ENCODE measurements at regions not wholly inside any gene's neighbourhood (a gene's known extent, or its start where the extent isn't known, plus 50 kb on each side); places are given as distances from the start of the nearest gene placed in this dataset.
"Not testable (repeated sequence)": the region's sequence is repeated elsewhere in the genome, so short reads cannot be mapped to it uniquely, and the experiment has no call there.

DNA sequence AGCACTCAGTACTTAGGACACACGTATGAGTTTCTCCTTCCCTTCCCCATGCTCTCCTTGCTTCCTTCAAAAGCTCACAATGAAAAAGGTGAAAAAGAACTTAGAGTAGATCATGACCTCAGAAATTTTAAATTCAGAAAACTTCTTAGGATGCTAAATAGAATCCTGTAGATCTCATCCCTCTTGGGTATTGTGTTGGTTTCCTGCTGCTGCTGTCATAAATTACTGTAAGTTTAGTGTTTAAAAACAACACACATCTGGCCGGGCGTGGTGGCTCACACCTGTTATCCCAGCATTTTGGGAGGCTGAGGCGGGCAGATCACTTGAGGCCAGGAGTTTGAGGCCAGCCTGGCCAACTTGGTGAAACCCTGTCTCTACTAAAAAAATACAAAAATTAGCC lies 106.9 kb downstream of the SOCS6 start:
- DNase-seq, result not testable (repeated sequence)

DNA sequence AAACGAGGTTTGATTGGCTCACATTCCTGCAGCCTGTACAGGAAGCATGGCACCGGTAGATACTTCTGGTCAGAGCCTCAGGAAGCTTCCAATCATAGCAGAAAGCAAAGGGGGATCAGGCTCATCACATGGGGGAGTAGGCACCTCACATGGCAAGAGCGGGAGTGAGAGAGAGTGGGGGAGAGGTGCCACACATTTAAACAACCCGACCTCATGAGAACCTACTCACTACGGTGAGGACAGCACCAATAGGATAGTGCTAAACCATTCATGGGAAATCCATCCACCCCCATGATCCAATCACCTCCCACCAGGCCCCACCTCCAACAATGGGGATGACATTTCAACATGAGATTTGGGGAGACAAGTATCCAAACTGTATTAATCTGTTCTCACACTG lies 105.8 kb downstream of the SOCS6 start:
- DNase-seq, result no peak

DNA sequence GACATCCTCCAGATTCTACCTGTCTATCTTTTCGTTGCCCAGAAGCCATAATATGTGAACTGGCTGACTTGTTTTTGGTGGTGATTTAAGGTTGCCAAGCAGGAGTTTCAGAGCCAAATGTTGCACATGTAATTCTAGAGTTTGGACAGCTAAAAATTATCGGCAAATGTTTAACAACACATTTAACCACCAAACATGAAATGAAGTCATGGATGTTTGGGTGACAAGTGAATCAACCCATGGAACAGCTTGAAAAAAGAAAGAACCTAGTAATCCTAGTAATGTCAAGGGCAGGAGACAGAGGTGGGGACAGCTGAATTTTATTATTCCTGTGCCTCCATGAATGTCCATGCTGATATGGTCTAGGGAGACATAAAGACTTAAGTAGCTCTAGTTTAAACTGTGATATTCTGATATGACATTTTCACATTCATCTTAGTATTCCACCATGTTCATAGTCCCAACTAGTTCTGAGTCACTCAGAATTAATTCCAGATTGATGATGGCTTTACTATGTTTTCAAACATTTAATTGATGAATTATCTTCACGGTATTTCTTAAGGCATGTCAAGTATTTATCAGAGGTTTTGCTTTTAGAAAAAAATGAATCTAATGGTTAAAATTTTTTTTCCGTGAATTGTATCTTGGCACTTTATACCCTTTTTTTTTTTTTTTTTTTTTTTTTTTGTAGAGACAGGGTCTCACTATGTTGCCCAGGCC lies 101.7 kb downstream of the SOCS6 start:
- DNase-seq, result no peak

DNA sequence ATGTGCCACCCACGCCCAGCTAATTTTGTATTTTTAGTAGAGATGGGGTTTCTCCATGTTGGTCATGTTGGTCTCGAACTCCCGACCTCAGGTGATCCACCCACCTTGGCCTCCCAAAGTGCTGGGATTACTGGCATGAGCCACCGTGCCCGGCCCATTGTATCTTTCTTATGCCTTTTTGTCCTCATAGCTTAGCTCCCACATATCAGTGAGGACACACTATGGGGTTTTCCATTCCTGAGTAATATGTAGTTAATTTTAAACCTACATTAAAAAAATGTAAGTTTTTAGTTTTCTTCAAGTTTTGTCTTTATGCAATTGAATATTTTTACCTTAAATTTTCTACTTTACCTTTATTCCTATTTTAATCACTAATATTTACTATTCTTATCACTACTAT lies 100.2 kb downstream of the SOCS6 start:
- not testable (repeated sequence) for DNase-seq

DNA sequence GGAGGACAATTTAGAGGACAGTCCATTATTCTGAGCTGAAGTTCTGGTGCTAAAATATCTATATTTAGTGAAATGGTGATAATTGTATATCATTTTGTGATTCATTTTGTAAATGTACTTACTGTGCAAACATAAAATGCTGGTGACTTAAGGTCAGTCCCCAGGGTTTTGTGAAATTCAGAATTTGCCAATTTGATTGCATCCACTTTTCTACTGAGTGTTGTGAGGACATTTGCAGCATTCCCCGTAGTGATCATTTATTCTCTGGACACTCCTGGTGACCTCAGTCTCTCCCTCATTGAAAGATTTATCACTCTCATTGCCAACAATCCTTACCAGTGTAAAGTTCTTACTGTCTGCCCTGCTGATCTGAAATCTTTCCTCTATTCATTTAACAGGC lies 98.2 kb downstream of the SOCS6 start:
- no peak for DNase-seq

DNA sequence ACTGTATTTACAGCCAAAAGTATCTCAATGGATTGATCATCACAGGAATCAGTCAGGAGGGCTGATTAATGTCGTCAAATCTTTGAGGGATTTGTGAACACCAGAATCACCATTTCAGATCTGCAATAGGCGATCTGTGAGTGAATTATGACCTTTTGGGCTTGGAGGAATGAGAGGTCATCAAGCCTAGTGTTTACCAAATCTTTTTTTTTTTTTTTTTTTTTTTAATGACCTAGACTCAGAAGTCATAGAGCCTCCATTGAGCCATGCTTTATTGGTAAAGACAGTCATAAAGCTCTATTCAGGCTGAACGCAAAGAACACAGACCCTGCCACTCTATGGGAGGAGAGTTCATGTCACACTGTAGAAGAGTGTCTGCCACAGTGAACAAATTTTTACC lies 97.7 kb downstream of the SOCS6 start:
- no peak for DNase-seq

DNA sequence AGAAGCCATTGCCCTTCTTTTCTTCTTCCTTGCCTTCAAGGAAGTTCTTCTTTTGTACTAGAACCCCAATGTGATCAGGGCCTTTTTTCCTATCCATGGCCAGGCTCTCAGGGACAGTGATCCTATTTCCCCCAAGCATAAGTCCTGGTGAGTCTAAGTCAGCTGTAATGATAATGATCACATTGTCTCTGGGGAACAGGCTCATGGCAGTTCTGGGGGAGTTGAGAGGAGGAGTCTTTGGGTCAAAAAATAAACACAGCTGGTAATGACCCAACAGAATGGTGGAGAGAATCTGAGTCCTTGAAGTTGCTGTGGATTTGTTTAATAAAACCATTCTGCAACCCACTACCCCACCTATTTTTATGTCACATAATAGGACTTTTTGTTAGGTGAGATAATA lies 96.6 kb downstream of the SOCS6 start:
- DNase-seq, result no peak

DNA sequence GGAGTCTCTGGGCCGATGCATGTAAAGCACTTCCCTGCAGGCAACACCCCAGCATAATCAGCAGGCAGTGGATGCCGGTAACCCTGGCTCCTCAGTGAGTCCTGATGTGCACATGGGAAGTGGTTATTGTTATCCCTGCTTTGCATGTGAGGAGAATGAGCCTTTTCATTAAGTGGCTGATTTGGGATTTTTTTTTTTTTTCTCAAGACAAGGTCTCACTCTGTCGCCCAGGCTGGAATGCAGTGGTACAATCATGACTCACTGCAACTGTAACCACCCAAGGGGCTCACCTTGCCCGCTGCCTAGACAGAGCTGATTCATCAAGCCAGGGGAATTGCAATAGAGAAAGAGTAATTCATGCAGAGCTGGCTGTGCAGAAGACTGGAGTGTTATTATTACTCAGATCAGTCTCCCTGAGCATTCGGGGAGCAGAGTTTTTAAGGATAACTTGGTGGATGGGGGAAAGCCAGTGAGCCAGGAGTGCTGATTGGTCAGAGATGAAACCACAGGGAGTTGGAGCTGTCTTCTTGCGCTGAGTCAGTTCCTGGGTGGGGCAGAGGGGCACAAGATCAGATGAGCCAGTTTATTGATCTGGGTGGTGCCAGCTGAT lies 95.4 kb downstream of the SOCS6 start:
- DNase-seq, result no peak

DNA sequence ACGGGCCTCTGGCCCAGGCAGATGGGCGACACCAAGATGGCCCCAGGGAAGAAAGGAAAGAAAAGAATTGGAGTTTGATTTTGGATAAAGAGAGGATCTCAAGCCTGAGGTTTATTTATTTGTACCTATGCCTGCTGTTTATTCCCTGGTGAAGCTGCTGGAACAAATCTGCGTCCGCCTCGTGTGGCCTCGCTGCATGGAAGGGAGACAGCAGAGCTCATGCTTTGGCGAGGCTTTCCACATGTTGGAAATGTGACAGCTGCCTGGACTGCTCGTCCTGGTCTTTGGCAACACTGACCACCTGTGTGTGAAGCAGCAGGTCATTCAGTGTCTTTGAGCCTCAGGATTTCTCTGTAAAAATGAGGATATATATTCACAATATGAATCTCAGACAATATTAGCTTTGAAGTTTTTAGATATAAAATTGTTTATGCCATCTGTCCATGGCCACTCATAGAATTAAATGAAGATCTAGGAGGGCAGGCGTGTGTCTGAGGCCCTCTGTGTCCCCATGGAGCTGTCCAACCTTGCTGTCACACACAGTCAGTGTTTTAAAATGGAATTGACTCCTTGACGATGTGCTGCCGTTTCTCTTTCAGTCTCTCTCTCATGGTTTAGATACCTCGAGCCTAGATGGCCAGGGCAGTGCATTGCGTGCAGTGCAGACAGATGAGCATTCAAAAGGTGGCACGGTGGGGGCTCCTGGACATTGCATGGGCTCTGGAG lies 94.3 kb downstream of the SOCS6 start:
- no peak for DNase-seq

DNA sequence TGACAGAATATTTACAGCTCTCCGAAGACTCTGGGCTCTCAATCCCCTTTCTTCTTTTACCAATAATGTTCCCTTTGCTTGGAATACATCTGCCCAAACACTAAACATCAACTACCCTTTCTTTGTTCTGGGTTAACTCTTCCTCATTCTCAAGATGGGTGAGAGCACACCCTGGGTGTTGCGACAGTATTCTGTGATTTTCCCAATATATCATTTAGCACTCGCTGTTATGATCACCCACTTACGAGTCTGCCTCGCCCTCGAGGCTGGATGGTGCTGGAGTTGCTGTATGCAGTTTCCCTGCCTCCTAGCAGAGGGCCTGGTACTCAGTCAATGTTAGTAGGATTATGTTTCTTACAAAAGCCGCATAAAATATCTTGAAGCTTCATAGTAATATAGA lies 93.2 kb downstream of the SOCS6 start:
- DNase-seq, result no peak

DNA sequence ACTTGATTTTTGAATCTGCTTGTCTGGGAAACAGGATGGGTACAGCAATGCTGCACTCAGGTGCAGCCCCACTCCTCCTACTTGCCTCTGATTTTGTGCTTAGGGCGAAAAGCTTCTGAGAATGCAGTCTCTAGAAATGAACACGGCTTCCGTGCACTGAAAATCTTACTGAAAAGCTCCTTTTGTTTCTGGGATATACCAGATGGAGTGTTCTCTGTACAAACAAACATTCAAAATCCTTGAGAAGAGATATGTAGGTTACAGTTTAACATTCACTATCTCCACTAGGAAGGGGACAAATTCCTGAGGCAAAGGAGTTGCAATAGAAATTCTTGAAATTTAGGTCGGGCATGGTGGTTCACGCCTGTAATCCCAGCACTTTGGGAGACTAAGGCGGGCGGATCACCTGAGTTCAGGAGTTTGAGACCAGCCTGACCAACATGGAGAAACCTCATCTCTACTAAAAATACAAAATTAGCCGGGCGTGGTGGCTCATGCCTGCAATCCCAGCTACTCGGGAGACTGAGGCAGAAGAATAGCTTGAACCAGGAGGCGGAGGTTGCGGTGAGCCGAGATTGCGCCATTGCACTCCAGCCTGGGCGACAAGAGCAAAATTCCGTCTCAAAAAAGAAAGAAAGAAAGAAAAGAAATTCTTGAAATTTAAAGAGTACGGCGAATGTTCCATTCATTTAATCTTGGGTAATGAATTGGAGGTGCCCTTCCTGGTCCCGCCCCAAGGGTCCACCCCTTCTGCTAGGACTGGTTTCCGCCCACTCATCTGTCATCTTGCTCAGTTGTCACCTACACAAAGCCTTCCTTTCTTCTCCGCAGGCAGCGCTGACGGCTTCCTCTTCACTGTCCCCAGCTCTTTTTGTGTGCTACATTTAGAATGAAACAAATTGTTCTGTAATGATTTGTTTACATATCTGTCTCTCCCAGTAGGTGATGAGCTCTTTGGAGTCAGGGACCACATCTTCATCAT lies 92.4 kb downstream of the SOCS6 start:
- no peak for DNase-seq
